Mucosa of descending colon (tissue), 3 donors: ENCODE measurements at regions not wholly inside any gene's neighbourhood (a gene's known extent, or its start where the extent isn't known, plus 50 kb on each side); places are given as distances from the start of the nearest gene placed in this dataset.

Experiments
- ATAC-seq: fragments of 200-7000 bp; cut with Tn5 transposase; one replicate; pipeline ENCODE4 v1.9.1; 2020; ENCODE audit warnings: mild to moderate bottlenecking, moderate library complexity
- DNase-seq, 3 donors: peaks; one replicate each; pipeline ENCODE4 v3.0.0-alpha.2; 2020
- H3K36me3 ChIP-seq: fragments of 200-600 bp; one replicate; pipeline ENCODE4 v1.8.0; 2021; ENCODE audit warnings: low read depth, mild to moderate bottlenecking
- H3K4me1 ChIP-seq: fragments of 200-600 bp; one replicate; pipeline ENCODE4 v1.8.0; 2021; ENCODE audit warnings: low read depth, mild to moderate bottlenecking
- H3K4me3 ChIP-seq: fragments of 200-600 bp; one replicate; pipeline ENCODE4 v1.8.0; 2021; ENCODE audit warnings: mild to moderate bottlenecking
- H3K9me3 ChIP-seq: fragments of 200-600 bp; one replicate; pipeline ENCODE4 v1.8.0; 2021; ENCODE audit warnings: mild to moderate bottlenecking
- CTCF ChIP-seq: fragments of 200-600 bp; IDR thresholded peaks from one replicate; pipeline ENCODE4 v1.8.0; 2022; ENCODE audit warnings: antibody characterized with exemption, mild to moderate bottlenecking
- intact Hi-C, 2 donors: fragments of 100-400 bp; cut with DNase I in 1 of 2; cut with micrococcal nuclease in 1 of 2; formaldehyde crosslinking; loops; one replicate each; pipeline versions ENCODE4 v1.11.0 to v1.11.1; 2022; cut with DNase I, micrococcal nuclease
- donor health status: DM: no; HTN: no; CAD: no; lungs with moderate emphysema.
- donor health status: DM: no; HTN: no; CAD: no.
- donor health status: DM: no; HTN: yes; CAD: no.

DNA sequence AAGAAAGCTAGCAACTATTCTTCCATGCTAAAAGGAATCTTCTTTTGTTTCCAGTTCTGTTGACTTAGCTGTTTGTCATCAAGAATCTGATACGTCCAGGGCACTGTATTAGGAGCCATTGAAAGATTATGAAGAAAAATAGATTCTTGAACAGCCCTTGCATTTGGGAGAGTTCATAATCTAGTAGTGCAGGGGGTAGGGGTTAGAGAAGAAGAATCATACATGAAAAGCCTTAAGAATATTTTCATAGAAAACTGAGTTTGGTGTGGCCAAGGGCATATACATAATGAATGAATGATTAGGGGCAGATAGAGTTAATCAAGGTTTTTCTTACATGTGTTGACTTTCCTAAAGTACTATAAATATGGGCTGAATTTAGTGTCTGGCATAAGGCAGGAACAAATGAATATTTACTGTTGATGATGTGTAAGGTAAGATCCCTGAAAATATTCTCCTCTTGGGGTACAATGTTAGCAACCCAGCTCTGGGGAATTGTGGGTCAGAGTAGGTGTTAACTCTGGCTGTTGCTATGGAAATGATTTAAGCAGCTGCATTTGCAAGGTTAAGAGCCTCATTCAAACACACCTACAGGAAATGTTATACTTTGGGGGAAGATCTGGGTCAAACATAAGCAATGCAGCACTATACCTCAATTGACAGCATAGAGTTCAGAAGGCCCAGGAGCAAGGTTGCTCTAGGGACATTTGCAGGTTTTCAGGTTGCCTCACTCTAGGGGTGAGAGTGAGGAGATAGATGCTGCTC lies 667.3 kb upstream of the CITED2 start:
- no peak for TF ChIP-seq CTCF
- no peak for ATAC-seq
- Histone ChIP-seq H3K4me3 (no peak overlapping the region), H3K4me1 (no peaks in the 10 kb centered on the region), H3K36me3 (no peaks in the 10 kb centered on the region), H3K9me3 (no peaks in the 10 kb centered on the region)
- intact Hi-C loops = no loop called here
- DNase-seq = no peak

DNA sequence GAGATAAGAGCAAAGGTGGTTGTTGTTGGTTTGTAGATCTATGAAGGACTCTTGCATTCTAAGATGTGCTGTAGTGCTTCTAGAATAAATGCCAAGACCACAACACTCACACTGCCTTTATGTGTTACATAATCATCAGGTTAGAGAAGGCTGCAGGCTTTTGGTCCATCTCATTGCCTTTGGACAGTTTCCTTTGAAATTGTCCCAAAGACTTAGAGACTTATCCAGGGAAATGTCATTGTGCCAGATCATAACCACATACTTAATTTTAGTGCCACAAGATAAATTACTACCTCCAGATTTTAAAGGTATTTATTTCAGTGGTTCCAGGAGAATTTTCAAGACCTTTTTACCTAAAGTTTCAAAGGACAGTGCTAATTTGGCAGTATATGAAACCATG lies 666.6 kb upstream of the CITED2 start:
- no peak for DNase-seq

GRCh38 chr6:140040396-140040795 lies 665.9 kb upstream of the CITED2 start:
- intact Hi-C loops = no loop called here
- TF ChIP-seq CTCF = no peak
- DNase-seq (no peak), ATAC-seq (no peak)
- Histone ChIP-seq H3K36me3 (no peaks in the 10 kb centered on the region), H3K4me3 (no peak overlapping the region), H3K9me3 (no peaks in the 10 kb centered on the region), H3K4me1 (no peaks in the 10 kb centered on the region)

More for the DNA sequence above, 666.6 kb upstream of the CITED2 start:
- no peak for TF ChIP-seq CTCF
- Histone ChIP-seq H3K4me3 (no peak overlapping the region), H3K4me1 (no peaks in the 10 kb centered on the region), H3K36me3 (no peaks in the 10 kb centered on the region), H3K9me3 (no peaks in the 10 kb centered on the region)
- no peak for ATAC-seq
- intact Hi-C loops = no loop called here

DNA sequence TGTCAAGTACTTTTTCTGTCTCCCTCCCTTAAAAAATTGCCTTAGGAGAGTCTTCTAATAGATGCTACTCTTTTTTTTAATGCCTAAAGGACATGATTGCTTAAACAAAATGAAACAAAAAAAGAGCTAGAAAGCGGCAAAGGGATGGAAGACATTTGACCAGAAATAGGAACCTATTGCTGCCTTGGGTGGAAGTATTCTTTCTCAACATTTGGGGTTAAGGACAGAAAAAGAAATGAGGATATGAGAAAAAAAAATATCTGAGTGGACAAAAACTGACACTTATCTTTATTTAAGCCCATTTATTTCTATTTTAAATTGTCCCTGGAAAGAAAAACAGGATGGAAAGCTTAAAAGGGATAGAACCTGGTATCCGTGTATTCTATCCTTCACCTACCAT lies 664.9 kb upstream of the CITED2 start:
- no peak overlapping the region for H3K4me3 ChIP-seq
- DNase-seq = no peak
- H3K36me3 ChIP-seq = no peaks in the 10 kb centered on the region
- no peaks in the 10 kb centered on the region for H3K4me1 ChIP-seq
- TF ChIP-seq CTCF = no peak
- no peaks in the 10 kb centered on the region for H3K9me3 ChIP-seq
- intact Hi-C loops = no loop called here
- no peak for ATAC-seq

DNA sequence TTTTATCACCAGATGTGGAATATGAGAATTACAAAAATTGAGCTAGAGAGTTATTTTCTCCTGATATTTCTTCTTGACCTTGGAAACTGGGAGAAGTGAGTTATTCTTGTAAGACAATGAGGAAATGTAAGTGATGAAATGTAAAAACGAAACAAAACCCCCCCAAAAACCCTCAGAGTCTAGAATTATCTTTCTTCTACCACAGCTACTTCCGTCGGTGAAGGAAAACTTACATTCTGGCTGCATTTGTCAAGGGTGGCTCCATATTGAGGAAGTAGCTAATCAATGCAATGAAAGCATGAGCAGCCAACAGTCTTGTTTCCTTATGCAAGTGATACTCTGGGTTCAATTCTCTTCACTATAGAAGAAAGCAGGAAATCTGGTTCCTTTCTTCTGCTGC lies 661.7 kb upstream of the CITED2 start:
- DNase-seq (no peak), ATAC-seq (no peak)
- Histone ChIP-seq H3K9me3 (no peaks in the 10 kb centered on the region), H3K4me3 (no peak overlapping the region), H3K4me1 (no peaks in the 10 kb centered on the region), H3K36me3 (no peaks in the 10 kb centered on the region)
- intact Hi-C loops = no loop called here
- TF ChIP-seq CTCF = no peak

GRCh38 chr6:140032189-140032588 lies 657.7 kb upstream of the CITED2 start:
- DNase-seq = no peak

More at GRCh38 chr6:140032189-140032588, 657.7 kb upstream of the CITED2 start:
- Histone ChIP-seq H3K4me3 (no peak overlapping the region), H3K9me3 (no peaks in the 10 kb centered on the region), H3K36me3 (no peaks in the 10 kb centered on the region), H3K4me1 (no peaks in the 10 kb centered on the region)
- ATAC-seq = no peak
- intact Hi-C loops = no loop called here
- no peak for TF ChIP-seq CTCF
